Stimulated activated CD8-positive, alpha-beta memory T cell treated with anti-CD3 and anti-CD28 coated beads, Interleukin-15, amount 100 ng/mL, for 1 hour (primary cell): ENCODE measurements at regions not wholly inside any gene's neighbourhood (a gene's known extent, or its start where the extent isn't known, plus 50 kb on each side); places are given as distances from the start of the nearest gene placed in this dataset.
"Not testable (repeated sequence)": the region's sequence is repeated elsewhere in the genome, so short reads cannot be mapped to it uniquely, and the experiment has no call there.

Experiments used
- DNase-seq: peaks from one replicate; pipeline ENCODE4 v3.0.0-alpha.2; 2020; ENCODE audit warnings: low read depth

- DNase-seq = no peak
Observed at GRCh38 chr6:154598399-154598798, 87.9 kb upstream of the CNKSR3 start.

DNA sequence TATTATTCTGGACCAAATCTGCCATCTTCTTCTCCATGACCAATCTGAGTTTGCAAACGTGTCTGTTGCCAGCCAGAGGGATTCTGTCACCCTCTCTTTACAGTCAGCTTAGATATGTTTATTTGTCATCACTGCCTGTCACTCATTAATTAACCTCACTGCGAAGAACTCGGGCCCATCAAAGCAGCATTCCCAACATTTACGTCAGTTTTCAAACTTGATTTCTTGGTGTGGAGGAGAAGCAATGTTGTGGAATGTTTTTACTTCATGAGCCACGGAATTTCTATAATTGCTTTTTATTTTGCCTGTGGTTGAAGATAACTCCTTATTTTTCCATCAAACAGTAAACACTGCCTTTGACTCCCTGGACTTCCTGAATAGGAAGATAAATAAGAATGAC is 91.8 kb upstream of the CNKSR3 start:
- no peak for DNase-seq

GRCh38 chr6:154602708-154603107 is 92.2 kb upstream of the CNKSR3 start:
- no peak for DNase-seq

GRCh38 chr6:154604119-154604518 is 93.6 kb upstream of the CNKSR3 start:
- DNase-seq = no peak

DNA sequence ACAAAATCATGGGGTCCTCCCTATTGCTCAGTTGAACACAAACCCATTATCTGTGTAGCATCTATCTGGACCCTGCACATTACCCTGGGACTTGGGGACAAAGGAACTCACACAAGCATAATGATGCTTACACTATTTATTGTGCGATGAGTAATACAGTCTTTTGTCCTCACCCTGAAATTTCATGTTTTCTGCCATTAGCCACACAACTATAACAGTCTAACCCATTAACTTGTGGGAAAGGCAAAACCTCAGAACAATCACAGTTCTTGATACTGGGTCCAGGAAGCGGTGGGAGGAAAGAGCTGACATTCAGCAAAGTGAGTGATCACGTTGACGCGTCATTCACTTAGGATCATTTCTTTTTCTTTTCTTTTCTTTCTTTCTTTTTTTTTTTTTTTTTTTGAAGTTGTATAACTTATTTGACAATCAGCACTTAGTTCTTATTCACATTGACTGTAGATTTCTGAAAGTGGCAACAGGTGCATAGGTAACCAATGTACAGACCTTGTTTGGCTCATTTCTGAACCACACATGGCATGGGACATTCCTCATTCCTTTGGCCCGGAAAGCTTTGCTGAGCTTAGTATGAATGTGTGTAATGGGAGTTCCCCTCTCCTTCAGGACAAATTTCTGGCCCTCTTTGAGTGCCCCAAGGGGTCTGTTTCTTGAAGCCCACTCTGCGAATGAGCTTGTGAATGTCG is 94.8 kb upstream of the CNKSR3 start:
- DNase-seq = no peak

- DNase-seq = no peak
Observed at GRCh38 chr6:154605882-154606370, 95.4 kb upstream of the CNKSR3 start.

DNA sequence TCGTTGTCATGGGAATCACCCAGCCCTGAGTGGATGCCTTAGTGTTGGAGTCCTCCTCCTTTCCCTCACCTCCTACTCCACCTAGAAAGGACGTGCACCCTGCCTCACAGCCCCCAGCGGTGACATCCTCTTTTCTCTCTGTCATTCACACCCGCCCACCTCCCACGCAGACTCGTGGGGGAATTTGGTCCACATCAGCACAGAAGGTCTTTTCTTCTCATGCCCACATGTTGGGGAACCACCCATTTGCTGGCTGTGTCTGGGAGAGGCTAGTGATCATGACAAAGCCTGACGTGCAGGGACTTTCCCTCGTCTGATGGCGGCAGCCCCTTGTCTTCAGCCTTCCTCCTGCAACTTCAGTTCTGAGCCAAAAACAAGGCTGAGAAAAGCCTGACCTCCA is 96.0 kb upstream of the CNKSR3 start:
- DNase-seq = no peak

GRCh38 chr6:154606860-154607259 is 96.4 kb upstream of the CNKSR3 start:
- no peak for DNase-seq

DNA sequence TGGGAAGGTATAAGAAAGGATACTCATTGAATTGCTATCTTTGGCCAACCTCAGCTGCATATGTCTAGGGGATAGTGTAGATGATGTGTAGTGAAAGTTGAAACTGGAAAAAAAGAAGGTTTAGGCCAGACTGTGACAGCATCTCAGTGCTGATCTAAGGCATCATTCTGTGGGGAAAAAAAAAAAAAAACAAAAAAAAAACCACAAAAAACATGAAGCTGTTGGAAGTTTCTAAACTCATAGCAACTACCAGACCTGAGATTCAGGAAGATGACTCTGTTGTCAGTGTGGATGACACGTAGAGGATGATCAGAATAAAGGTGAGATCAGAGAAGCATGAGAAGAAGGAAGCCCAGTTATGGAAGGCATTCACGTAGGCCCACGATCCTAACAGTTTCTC is 100.8 kb upstream of the CNKSR3 start:
- DNase-seq = no peak

GRCh38 chr6:154611847-154612246 is 101.4 kb upstream of the CNKSR3 start:
- DNase-seq = no peak

DNA sequence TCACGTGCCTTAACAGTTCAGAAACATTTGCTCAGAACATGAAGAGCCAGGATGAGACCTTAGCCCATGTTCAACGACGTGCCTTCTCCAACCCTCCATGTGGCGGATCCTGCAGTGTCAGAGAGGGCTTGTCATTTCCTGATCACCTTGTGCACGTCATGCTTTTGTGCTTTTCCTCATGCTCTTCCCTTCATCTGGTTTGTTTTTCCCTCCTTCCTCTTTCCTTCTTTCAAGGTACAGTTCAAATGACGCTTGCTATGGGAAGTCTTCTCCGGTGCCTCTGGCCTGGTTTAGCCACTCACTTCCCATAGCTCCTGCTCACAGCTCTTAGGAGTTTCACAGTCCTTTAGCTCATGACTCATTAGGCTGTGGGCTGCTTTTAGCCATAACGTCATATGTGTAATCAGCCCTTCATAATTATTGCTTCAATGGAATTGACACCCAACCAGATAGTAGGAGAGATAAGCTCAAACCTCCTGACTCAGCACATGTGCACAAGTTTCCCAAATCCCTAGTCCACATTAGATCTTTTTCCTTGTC is 102.7 kb upstream of the CNKSR3 start:
- DNase-seq = no peak

GRCh38 chr6:154614101-154614500 is 103.6 kb upstream of the CNKSR3 start:
- no peak for DNase-seq

DNA sequence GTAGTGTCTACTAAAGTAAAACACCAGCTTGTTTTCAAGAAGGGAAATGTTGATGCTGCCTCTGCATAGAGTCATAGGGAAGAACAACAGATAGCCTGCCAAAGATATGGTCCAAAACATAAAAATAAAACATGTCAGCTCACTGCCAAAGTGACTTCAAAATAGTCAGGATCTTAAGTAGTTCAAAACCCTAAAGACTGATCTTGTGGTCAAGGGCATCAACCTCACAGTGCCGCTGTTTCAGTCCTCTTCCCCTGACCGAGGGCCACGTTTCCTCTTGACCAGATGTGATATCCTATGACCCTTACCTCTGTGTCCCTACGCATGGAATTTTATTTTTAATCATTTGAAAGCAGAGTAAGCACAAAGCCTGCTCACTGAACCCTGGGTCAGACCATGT is 104.2 kb upstream of the CNKSR3 start:
- no peak for DNase-seq

GRCh38 chr6:154615483-154616025 is 105.1 kb upstream of the CNKSR3 start:
- no peak for DNase-seq

DNA sequence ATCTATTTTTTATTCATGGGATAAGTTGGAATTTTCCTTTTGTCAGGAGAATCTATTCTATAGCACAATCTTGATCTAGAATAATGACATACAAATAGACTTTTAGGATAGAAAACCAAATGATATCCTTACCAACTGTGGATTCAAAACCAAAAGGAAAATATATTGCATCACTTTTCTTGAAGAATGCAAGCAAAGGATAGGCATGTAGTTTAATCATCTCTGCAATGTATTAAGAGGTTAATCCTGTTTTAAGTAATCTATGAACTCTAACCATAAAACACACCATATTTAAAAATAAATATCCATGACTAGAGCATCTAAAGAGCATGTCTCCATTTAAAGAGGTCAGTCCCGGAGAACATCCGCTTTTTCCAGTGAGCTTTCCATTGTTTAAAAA is 106.7 kb upstream of the CNKSR3 start:
- DNase-seq = no peak

GRCh38 chr6:154619146-154619545 is 108.7 kb upstream of the CNKSR3 start:
- no peak for DNase-seq

DNA sequence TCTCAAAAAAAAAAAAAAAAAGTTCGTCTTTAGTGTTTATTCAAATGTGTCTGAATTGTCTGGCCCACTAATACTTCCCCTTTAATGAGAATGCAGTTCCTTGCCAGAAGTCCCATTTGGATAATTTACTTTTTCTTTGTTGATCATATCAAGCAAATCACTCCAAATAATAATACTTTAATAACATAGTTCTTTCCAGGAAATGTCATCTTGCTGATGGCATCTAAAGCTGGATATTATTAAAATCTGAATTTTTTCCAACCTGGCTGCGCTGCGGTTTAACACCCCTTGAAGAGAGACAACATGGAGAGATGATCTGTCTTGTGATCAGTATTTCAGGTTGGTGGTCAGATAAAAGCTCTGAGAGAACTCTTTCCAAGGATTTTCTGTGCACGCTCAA is 111.2 kb upstream of the CNKSR3 start:
- DNase-seq = no peak

GRCh38 chr6:154622618-154623336 is 110.4 kb upstream of the SCAF8 start:
- DNase-seq = no peak

DNA sequence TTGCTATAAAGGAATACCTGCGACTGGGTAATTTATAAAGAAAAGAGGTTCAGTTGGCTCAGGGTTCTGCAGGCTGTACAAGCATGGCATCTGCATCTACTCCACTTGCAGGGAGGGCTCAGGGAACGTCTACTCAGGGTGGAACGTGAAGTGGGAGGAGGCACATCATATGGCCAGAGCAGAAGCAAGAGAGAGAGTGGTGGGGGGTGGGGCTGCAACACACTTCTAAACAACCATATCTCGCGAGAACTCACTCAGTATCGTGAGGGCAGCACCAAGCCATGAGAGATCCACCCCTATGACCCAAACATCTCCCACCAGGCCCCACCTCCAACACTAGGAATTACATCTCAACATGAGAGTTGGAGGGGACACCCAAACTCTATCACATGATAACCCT is 109.8 kb upstream of the SCAF8 start:
- no peak for DNase-seq

DNA sequence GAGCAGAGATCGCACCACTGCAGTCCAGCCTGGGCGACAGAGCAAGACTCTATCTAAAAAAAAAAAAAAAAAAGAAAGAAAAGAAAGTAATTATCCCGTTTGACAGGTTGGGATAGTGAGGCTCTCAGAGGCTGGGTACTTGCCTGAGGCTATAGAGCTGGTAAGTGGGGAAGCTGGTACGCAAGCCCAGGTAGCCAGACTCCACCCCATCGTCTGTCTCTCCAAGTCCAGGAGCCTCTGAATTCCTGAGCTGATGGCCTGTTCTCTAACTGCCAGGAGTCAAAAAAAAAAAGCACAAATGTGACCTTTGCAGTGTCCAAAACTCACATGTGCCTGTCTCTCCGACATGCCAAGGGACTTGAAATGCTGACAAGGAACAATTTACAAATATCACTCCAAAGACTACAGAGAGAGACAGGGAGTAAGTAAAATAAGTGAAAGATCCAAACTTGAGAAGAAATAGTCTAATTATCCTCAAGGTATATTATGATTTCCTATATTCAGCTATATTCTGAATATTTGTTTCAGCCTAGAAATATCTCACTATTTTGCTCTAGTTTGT is 109.1 kb upstream of the SCAF8 start:
- no peak for DNase-seq

DNA sequence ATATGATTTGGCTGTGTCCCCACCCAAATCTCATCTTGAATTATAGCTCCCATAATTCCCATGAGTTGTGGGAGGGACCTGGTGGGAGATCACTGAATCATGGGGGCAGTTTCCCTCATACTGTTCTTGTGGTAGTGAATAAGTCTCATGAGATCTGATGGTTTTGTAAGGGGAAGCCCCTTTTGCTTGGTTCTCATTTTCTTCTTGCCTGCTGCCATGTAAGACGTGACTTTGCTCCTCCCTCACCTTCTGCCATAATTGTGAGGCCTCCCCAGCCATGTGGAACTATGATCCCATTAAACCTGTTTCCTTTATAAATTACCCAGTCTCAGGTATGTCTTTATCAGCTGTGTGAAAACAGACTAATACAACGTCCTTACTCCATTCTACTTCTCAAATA is 108.5 kb upstream of the SCAF8 start:
- DNase-seq = not testable (repeated sequence)

GRCh38 chr6:154625721-154626120 is 107.5 kb upstream of the SCAF8 start:
- DNase-seq = no peak

DNA sequence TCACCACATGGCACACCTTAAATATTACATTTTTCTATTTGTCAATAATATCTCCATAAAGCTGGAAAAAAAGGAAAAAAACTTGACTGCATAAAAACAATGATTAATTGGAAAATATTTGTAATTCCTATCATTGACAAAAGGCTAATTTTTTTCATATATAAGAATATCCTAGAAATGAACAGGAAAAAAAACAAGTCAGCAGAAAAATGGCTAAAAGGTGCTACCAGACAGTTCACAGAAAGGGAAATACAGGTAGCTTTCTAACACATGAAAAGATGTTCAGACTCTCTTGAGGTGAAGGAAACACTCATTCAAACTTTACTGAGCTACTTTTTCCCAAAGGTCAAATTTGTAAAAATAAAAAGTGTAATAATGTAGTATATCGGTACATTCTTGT is 104.1 kb upstream of the SCAF8 start:
- DNase-seq = no peak
